Testis (tissue), 2 donors: ENCODE measurements at regions not wholly inside any gene's neighbourhood (a gene's known extent, or its start where the extent isn't known, plus 50 kb on each side); places are given as distances from the start of the nearest gene placed in this dataset.

Experiments used
- DNase-seq: peaks from one replicate; pipeline ENCODE4 v3.0.0-alpha.2; 2019
- H3K27ac ChIP-seq, 2 donors: fragments of 200-600 bp; sonication (generic); one replicate each; pipeline ENCODE4 v1.5.1; 2019
- H3K27me3 ChIP-seq: fragments of 200-600 bp; sonication (generic); one replicate; pipeline ENCODE4 v1.5.1; 2019
- H3K36me3 ChIP-seq: fragments of 200-600 bp; sonication (generic); one replicate; pipeline ENCODE4 v1.5.1; 2017; ENCODE audit warnings: low read depth; ENCODE audit errors: missing control alignments
- H3K4me1 ChIP-seq: fragments of 200-600 bp; sonication (generic); one replicate; pipeline ENCODE4 v1.5.1; 2019
- H3K4me3 ChIP-seq, 2 donors: fragments of 200-600 bp; sonication (generic); one replicate each; pipeline ENCODE4 v1.5.1; 2017 to 2019
- H3K9me3 ChIP-seq: fragments of 200-600 bp; sonication (generic); one replicate; pipeline ENCODE4 v1.5.1; 2017
- CTCF ChIP-seq, 3 experiments: fragments of 450-650 bp in 2 of 3; fragments of 200-600 bp in 1 of 3; sonication (generic) in 1 of 3; IDR thresholded peaks; one replicate each; pipeline ENCODE4 v1.5.1; 2016 to 2019; ENCODE audit warnings: antibody characterized with exemption in 3 of 3, mild to moderate bottlenecking in 2 of 3, moderate library complexity in 1 of 3
- POLR2A ChIP-seq: fragments of 450-650 bp; IDR thresholded peaks from one replicate; pipeline ENCODE4 v1.6.1; 2017; ENCODE audit warnings: antibody characterized with exemption, mild to moderate bottlenecking, moderate library complexity
- WGBS, 2 donors: methylation state at CpG; one replicate each; pipeline ENCODE4 v1.1.5; 2018; 5-methylcytosine and 5-hydroxymethylcytosine counted together
- intact Hi-C: fragments of 100-400 bp; cut with DNase I; formaldehyde crosslinking; loops from one replicate; pipeline ENCODE4 v1.15.1; 2023; ENCODE audit warnings: low total_unique reads

DNA sequence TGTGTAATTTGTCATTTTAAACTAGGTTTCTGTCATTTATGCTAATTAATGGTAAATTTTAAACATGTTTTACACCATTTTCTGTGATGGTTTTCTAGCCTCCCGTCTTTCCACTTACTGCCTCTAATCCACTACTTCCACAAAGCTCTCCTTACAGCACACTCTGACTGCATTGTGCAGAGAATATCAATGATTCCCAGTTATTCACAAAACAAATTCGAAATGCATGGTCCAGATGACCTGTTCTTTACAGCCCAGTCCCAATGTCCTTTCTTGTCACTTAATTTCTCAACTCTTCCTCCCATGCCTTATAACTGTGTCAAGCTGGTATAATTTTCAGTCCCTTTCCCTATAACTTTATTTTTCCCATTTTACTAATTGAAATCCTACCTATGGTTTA is 770.5 kb downstream of the USP25 start:
- TF ChIP-seq CTCF (IDR thresholded peaks at IDR 0.05) (no peak), POLR2A (no peak)
- Histone ChIP-seq H3K4me3 (no peak overlapping the region), H3K4me1 (no peaks in the 10 kb centered on the region), H3K27ac (no peak overlapping the region), H3K9me3 (no peaks in the 10 kb centered on the region), H3K27me3 (no peaks in the 10 kb centered on the region), H3K36me3 (no peaks in the 10 kb centered on the region)
- intact Hi-C loops, result no loop called here
- no peak for DNase-seq
- WGBS, 2 donors, result 91 to 96% methylated on average over 2 of the region's 2 CpGs

- no peaks in the 10 kb centered on the region for H3K9me3 ChIP-seq
- intact Hi-C loops, result no loop called here
- no peaks in the 10 kb centered on the region for H3K36me3 ChIP-seq
- WGBS, 2 donors, result 93 to 94% methylated on average over 6 of the region's 6 CpGs
- no peaks in the 10 kb centered on the region for H3K27me3 ChIP-seq
- DNase-seq, result no peak
- no peak overlapping the region for H3K4me3 ChIP-seq
- H3K27ac ChIP-seq, result no peak overlapping the region
- H3K4me1 ChIP-seq, result no peaks in the 10 kb centered on the region
- TF ChIP-seq POLR2A (no peak), CTCF (IDR thresholded peaks at IDR 0.05) (no peak)
Measured at GRCh38 chr21:16502273-16502672, 772.5 kb downstream of the USP25 start.

GRCh38 chr21:16502897-16503296 is 773.1 kb downstream of the USP25 start:
- Histone ChIP-seq H3K9me3 (no peaks in the 10 kb centered on the region), H3K27me3 (no peaks in the 10 kb centered on the region), H3K36me3 (no peaks in the 10 kb centered on the region), H3K27ac (no peak overlapping the region), H3K4me1 (no peaks in the 10 kb centered on the region), H3K4me3 (no peak overlapping the region)
- no peak for DNase-seq
- WGBS, 2 donors, result 92 to 97% methylated on average over 2 of the region's 2 CpGs
- TF ChIP-seq POLR2A (no peak), CTCF (IDR thresholded peaks at IDR 0.05) (no peak)
- intact Hi-C loops, result no loop called here

GRCh38 chr21:16504281-16504680 is 774.5 kb downstream of the USP25 start:
- no peak for DNase-seq
- no peaks in the 10 kb centered on the region for H3K9me3 ChIP-seq
- TF ChIP-seq POLR2A (no peak), CTCF (IDR thresholded peaks at IDR 0.05) (no peak)
- H3K36me3 ChIP-seq, result no peaks in the 10 kb centered on the region
- H3K4me3 ChIP-seq, result no peak overlapping the region
- intact Hi-C loops, result no loop called here
- H3K27me3 ChIP-seq, result no peaks in the 10 kb centered on the region
- no peaks in the 10 kb centered on the region for H3K4me1 ChIP-seq
- H3K27ac ChIP-seq, result no peak overlapping the region
- 49 to 54% methylated on average over 2 of the region's 2 CpGs for WGBS, 2 donors

DNA sequence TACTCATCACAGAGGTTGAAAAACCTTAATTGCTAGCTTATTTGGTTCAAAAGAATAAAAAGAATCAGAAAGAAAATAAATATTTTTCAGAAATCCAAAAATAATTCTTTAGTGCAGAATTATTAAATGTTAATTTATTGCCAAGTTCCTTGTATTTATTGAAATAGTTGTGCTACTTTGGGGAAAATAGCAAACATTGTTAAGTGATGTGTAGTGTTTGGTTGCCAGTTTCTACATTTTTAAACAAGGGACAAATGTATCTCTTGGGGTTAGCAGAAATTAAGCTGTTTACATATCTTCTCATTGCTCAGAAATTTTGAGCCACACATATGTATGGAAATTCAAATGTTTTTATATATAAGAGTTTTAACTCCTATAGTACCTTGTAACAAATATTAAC is 775.0 kb downstream of the USP25 start:
- DNase-seq, result no peak
- no peaks in the 10 kb centered on the region for H3K9me3 ChIP-seq
- no peak overlapping the region for H3K4me3 ChIP-seq
- H3K27ac ChIP-seq, result no peak overlapping the region
- TF ChIP-seq CTCF (IDR thresholded peaks at IDR 0.05), result no peak
- no peak for TF ChIP-seq POLR2A
- intact Hi-C loops, result no loop called here
- H3K36me3 ChIP-seq, result no peaks in the 10 kb centered on the region
- H3K27me3 ChIP-seq, result no peaks in the 10 kb centered on the region
- H3K4me1 ChIP-seq, result no peaks in the 10 kb centered on the region
